Heart left ventricle (tissue), 13 donors: ENCODE measurements at regions not wholly inside any gene's neighbourhood (a gene's known extent, or its start where the extent isn't known, plus 50 kb on each side); places are given as distances from the start of the nearest gene placed in this dataset.

Experiments used
- POLR2A ChIP-seq, 2 donors: fragments of 450-650 bp; IDR thresholded peaks; one replicate each; pipeline ENCODE4 v1.6.1; 2017; ENCODE audit warnings: antibody characterized with exemption in 2 of 2, mild to moderate bottlenecking in 2 of 2, moderate library complexity in 2 of 2
- TF ChIP-seq, protein P1 (sequence below), 12 donors: fragments of 200-600 bp; sonication (generic) in 4 of 12; IDR thresholded peaks; one replicate each; pipeline versions ENCODE4 v1.5.0 to v1.8.0; 2018 to 2022; ENCODE audit warnings: antibody characterized with exemption in 12 of 12, mild to moderate bottlenecking in 5 of 12
- donor health status: ischemic (EF 13 %, LVEDD 7.1; RV severe dilation, severe dysfunction).
- donor health status: DM: no; HTN: yes; CAD: no.
- donor health status: DM: no; HTN: no; CAD: no.
- donor health status: ischemic (EF 25% LVEDD 6.9; RV normal size, moderate dysfunction).
- donor health status: ischemic (EF 25% LVEDD 5.7; RV mildly dilated, moderate dysfunction).
- donor health status: ischemic (EF 35%, LVEDD 5.7; RV mildly dilated, moderate dysfunction).
- donor health status: nonischemic (EF 11% LVEDD 7.7; RV severe dilation, severe dysfunction).
- donor health status: DM: yes; HTN: yes; CAD: no.
- donor health status: PGD.
- donor health status: ischemic (EF 29% LVEDD 5.4; RV normal size, mild dysfunction).
- donor health status: nonischemic (EF 23%, LVEDD 6.1; RV moderate dilation, normal function).

DNA sequence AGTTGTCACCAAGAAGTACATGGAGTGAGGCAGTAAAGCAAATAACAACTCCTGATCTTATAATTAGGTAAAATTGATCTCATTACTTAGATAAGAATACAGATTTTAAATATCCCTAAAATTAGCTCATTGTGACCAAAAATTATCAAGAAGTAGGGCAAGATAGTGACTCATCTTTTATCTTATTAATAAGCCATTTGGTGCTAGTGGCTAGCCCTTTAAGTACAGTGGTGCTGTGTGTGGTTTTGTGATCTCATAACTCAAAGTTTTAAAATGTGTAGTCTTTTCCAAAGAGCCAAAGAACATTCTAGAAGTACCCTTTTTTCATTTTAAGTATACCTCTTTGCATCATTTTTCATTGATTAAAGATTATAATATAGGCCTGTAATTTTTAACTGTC is 569.4 kb upstream of the SETBP1 start:
- TF ChIP-seq, protein P1, sequence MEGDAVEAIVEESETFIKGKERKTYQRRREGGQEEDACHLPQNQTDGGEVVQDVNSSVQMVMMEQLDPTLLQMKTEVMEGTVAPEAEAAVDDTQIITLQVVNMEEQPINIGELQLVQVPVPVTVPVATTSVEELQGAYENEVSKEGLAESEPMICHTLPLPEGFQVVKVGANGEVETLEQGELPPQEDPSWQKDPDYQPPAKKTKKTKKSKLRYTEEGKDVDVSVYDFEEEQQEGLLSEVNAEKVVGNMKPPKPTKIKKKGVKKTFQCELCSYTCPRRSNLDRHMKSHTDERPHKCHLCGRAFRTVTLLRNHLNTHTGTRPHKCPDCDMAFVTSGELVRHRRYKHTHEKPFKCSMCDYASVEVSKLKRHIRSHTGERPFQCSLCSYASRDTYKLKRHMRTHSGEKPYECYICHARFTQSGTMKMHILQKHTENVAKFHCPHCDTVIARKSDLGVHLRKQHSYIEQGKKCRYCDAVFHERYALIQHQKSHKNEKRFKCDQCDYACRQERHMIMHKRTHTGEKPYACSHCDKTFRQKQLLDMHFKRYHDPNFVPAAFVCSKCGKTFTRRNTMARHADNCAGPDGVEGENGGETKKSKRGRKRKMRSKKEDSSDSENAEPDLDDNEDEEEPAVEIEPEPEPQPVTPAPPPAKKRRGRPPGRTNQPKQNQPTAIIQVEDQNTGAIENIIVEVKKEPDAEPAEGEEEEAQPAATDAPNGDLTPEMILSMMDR (IDR thresholded peaks at IDR 0.05), result no peak
- TF ChIP-seq POLR2A (IDR thresholded peaks at IDR 0.05), result no peak
